ENCODE measurements at regions not wholly inside any gene's neighbourhood (a gene's known extent, or its start where the extent isn't known, plus 50 kb on each side); places are given as distances from the start of the nearest gene placed in this dataset.
"Not testable (repeated sequence)": the region's sequence is repeated elsewhere in the genome, so short reads cannot be mapped to it uniquely, and the experiment has no call there.

DNA sequence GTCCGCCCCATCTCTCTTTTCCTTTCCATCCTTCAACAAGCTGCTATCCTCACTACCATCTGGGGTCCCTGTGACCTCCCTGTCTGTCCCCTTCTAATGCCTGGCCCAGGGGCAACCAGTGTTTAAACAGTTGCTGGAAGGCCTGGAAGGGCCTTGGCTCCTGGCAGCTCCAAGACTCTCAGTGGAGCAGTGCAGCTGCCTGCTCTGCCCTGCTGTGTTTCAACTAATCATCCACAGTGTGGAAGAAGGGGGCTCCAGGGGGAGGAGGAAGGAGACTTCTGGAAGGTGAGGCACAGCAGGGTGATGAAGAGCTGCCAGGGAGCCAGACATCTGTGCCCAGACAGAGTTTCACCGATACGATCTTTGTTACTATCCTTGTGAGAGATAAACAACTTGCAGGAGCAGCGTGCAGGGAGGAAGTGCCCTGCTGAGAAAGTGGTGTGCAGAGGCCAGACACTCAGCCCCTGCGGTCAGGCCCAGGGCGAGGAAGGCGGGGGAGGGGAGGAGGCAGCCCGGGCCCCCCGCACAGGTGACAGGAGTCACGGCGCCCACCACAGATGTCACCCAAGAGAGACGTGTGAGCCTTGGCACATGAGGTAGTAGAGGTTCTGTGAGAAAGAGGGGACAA lies 1061.8 kb downstream of the BCL11B start:
- intact Hi-C loops (cut with DNase I): no loop called here
- DNase-seq (ENCODE audit: low spot score): no peak

- intact Hi-C loops (cut with DNase I): no loop called here
- DNase-seq (ENCODE audit: low spot score): no peak
Measured at GRCh38 chr14:98217530-98217929, 1054.5 kb downstream of the BCL11B start.

GRCh38 chr14:98218218-98218617 lies 1053.8 kb downstream of the BCL11B start:
- no peak for DNase-seq (ENCODE audit: low spot score)
- intact Hi-C loops (cut with DNase I): no loop called here

DNA sequence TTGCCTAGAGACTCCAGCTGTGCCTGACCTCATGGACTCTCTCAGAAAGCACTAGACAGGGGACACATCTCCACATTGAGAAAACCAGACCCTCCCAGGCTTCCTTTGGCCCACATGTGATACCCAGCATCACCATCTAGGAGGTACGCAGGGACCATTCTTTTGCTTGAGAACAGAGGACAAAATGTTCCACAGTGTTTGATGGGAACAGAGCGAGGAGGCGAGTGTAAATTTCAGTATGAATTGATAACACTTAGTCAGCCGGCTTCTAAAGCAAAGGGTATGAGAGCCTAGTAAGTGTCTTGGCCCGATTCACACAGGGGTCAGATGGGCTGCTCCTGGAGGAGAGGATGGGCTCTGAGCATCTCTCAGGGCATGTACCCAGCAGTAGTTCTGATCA lies 1052.4 kb downstream of the BCL11B start:
- intact Hi-C loops (cut with DNase I): no loop called here
- DNase-seq (ENCODE audit: low spot score): no peak

DNA sequence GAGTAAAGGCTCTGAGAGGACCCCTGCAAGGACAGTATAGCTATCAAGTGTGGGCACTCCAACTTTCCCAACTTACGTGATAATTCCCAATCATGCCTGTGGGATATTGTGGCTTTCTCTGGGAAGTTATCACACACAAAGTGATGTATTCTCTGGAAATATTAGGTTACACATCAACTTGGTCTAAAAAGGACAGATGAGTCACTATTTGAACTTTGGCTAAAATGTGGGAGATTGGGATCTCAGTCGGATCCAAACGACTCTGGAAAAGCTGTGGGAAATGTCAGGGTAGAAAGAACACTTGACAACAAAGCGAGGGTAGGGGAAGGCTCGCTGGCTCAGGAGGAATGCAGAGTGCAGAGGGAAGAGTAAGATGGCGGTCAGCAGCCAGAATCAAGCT lies 1048.9 kb downstream of the BCL11B start:
- intact Hi-C loops (cut with DNase I): no loop called here
- no peak for DNase-seq (ENCODE audit: low spot score)

DNA sequence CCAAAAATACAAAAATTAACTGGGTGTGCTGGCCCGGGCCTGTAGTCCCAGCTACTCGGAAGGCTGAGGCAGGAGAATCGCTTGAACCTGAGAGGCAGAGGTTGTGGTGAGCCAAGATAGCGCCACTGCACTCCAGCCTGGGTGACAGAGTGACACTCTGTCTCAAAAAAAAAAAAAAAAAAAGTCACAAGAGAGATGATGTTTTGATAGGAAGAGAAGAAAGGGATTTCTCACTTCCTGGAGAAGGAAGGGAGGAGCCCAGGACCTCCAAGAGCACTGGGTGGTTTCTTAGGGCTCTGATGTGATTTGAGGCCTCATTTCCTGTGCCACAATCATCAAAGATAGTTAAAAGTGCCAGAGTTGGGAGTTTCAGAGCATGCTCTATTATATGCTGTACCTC lies 1048.3 kb downstream of the BCL11B start:
- DNase-seq (ENCODE audit: low spot score); intact Hi-C loops (cut with DNase I): not testable (repeated sequence)

GRCh38 chr14:98226411-98226810 lies 1045.6 kb downstream of the BCL11B start:
- DNase-seq (ENCODE audit: low spot score): no peak
- intact Hi-C loops (cut with DNase I): no loop called here

DNA sequence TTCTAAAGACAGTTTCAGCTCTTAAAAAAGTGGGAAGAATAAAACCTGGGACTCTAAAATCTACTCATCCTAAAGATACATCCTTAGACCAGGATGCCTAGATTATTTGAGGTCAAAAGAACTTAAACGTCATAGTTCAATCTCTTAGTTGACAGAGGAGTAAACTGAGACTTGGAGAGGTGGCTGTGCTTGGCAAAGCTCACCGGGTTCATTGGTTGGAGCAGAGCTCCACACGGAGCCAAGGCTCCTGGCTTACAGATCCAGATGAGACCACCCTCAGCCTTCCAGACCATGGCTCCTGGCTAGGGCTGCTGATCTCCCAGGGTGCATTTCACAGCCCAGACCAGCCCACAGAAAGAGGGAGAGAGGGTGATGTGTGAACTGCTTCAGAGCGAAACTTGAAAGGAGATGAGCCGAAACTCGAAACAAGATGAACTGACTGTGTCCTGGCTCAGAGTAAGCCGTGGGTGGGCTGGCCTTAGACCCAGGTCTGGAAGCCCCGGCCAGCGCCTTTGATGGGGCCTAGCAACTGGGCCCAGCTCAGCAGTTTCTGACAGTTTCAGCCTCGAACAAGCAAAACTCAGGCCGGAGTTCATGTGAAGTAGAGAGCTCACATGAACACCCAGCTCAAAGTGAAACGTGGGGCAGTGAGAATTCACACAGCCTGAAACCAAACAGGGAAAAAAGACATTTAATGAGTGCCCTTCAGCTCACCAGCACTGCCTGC lies 1044.8 kb downstream of the BCL11B start:
- no peak for DNase-seq (ENCODE audit: low spot score)
- intact Hi-C loops (cut with DNase I): no loop called here

DNA sequence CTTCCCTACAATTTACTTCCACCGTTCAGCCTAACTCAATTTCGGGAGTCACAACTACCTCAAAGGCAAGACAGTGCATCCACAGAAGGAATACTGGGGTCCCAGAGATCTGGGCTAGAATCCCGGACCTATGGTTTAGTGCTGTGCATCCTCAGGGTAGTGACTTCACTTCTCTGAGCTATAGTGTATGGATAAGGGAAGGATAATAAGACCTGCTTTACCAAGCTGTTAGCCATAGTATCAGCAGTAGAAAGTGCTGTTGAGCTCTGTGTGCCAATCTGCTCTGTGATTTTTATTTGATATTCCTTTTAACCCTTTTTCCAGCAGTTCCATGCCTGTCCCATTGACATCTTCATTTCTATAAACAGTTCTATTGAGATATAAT lies 1044.3 kb downstream of the BCL11B start:
- no peak for DNase-seq (ENCODE audit: low spot score)
- intact Hi-C loops (cut with DNase I): no loop called here

DNA sequence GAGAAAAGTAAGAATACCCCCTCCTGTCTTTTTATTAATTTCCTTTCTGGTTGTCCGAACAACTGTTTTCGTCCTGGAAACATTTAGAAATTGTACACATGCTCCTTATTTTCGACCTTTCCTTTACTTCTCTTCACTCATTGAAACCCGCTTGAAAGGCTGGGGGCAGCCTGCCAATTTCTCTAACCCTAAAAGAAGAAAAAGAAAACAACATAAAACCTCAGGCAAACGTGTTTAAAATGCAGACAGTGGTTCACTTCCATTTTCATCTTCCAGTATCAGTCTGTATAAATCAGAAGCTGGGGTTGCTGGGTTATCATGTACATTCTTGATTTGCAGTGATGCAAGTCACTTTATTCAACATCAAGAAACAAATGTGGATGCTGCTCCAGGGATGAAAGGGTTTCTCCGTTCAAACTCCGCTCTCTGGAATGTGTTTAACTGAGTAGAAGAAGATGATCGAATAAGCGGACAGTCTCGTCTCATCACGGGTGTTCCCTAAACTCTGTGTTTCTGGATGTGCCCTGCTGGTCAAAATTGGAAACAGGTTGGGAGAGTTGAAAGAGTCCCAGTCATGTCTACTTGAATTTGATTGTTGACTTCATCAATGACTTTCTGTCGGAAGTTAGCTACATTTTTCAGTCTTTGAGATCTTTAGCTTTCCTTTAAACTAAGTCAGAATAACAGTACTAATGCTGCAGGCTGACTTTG lies 1042.2 kb downstream of the BCL11B start:
- intact Hi-C loops (cut with DNase I): no loop called here

DNA sequence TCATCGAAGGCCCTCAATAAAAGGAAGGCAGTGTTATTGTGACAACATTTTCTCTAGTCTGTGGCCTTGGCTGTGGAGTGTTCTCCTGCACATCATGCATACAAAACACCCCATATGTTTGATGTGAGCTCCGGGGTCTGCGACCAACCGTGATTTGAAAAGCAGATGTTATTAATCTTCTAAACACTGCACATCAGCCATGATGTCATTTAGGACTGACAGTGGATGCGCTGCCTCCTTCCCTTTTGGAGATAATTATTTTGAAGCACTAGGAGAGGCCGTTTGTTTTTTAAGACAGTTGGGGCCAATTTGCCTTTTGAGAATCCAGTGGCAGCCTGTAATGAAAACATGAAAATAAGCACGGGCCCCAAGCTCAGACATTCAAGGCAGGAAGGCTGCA lies 1041.6 kb downstream of the BCL11B start:
- no peak for DNase-seq (ENCODE audit: low spot score)
- intact Hi-C loops (cut with DNase I): no loop called here

More for the DNA sequence above, 1042.2 kb downstream of the BCL11B start:
- no peak for DNase-seq (ENCODE audit: low spot score)

GRCh38 chr14:98231210-98231609 lies 1040.8 kb downstream of the BCL11B start:
- no peak for DNase-seq (ENCODE audit: low spot score)
- intact Hi-C loops (cut with DNase I): no loop called here

DNA sequence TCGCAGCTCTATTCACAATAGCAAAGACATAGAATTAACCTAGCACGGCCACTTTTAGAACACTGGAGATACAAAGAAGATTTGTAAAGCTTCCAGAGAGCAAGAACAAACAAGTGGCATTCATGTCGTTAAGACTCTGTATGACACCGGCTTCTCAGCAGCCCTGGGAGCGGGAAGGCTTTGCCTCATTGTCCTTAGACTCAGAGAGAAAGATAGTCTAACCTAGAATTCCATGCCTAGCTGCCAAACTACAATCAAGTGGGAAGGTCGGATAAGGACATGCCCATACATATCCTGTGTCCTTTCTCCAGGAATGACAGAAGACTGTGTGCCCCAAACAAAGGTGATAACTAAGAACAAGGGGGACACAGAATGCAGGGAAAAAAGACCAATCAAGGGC lies 1038.3 kb downstream of the BCL11B start:
- no peak for DNase-seq (ENCODE audit: low spot score)
- intact Hi-C loops (cut with DNase I): no loop called here

- intact Hi-C loops (cut with DNase I): no loop called here
- DNase-seq (ENCODE audit: low spot score): no peak
Measured at GRCh38 chr14:98234208-98234607, 1037.8 kb downstream of the BCL11B start.

GRCh38 chr14:98236314-98236713 lies 1035.7 kb downstream of the BCL11B start:
- DNase-seq (ENCODE audit: low spot score): no peak
- intact Hi-C loops (cut with DNase I): no loop called here

- DNase-seq (ENCODE audit: low spot score): no peak
- intact Hi-C loops (cut with DNase I): no loop called here
Measured at GRCh38 chr14:98237939-98238338, 1034.1 kb downstream of the BCL11B start.

- DNase-seq (ENCODE audit: low spot score): no peak
- intact Hi-C loops (cut with DNase I): no loop called here
Measured at GRCh38 chr14:98240376-98240775, 1031.6 kb downstream of the BCL11B start.

DNA sequence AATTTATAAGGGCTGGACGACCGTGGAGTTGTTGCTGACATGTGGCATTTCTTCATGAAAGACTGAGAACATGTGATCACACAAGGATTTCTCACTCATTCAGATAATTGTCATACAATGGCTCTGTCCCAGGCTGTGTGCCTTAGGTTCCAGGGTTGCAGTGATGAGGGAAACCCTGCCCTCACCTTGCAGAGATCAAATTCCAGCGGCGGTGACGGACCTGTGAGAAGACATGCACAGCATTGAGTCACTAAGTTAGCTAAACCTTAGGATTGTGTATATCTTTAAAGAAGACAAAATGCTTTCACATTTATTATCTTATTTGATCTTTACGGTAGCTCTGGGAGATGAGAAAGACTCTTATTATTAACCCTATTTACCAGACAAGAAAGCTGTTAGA lies 1029.1 kb downstream of the BCL11B start:
- no peak for DNase-seq (ENCODE audit: low spot score)
- intact Hi-C loops (cut with DNase I): no loop called here

- DNase-seq (ENCODE audit: low spot score): no peak
- intact Hi-C loops (cut with DNase I): no loop called here
Measured at GRCh38 chr14:98243332-98243731, 1028.7 kb downstream of the BCL11B start.

GRCh38 chr14:98244162-98244948 lies 1027.6 kb downstream of the BCL11B start:
- intact Hi-C loops (cut with DNase I): no loop called here
- DNase-seq (ENCODE audit: low spot score): no peak
